VCaP (cell line): ENCODE measurements at regions not wholly inside any gene's neighbourhood (a gene's known extent, or its start where the extent isn't known, plus 50 kb on each side); places are given as distances from the start of the nearest gene placed in this dataset.
"Not testable (repeated sequence)": the region's sequence is repeated elsewhere in the genome, so short reads cannot be mapped to it uniquely, and the experiment has no call there.

Experiments
- H3K27ac ChIP-seq: fragments of 450-650 bp; 2 replicates; pipeline ENCODE4 v1.5.1; 2017

- H3K27ac ChIP-seq = not testable (repeated sequence)
Observed at GRCh38 chr1:206256935-206257334, 53.6 kb downstream of the SRGAP2 start.

GRCh38 chr1:206261473-206261872, 58.1 kb downstream of the SRGAP2 start:
- H3K27ac ChIP-seq = not testable (repeated sequence)

GRCh38 chr1:206262424-206262823, 59.1 kb downstream of the SRGAP2 start:
- H3K27ac ChIP-seq = not testable (repeated sequence)

- not testable (repeated sequence) for H3K27ac ChIP-seq
Observed at GRCh38 chr1:206264916-206265315, 61.6 kb downstream of the SRGAP2 start.

- not testable (repeated sequence) for H3K27ac ChIP-seq
Observed at GRCh38 chr1:206271153-206271552, 67.8 kb downstream of the SRGAP2 start.

- not testable (repeated sequence) for H3K27ac ChIP-seq
Observed at GRCh38 chr1:206273104-206273503, 69.8 kb downstream of the SRGAP2 start.

GRCh38 chr1:206276143-206276542, 72.8 kb downstream of the SRGAP2 start:
- H3K27ac ChIP-seq = not testable (repeated sequence)

- H3K27ac ChIP-seq = not testable (repeated sequence)
Observed at GRCh38 chr1:206278683-206279082, 75.3 kb downstream of the SRGAP2 start.

GRCh38 chr1:206280683-206281082, 77.3 kb downstream of the SRGAP2 start:
- not testable (repeated sequence) for H3K27ac ChIP-seq

- not testable (repeated sequence) for H3K27ac ChIP-seq
Observed at GRCh38 chr1:206281912-206282654, 78.7 kb downstream of the SRGAP2 start.

GRCh38 chr1:206285024-206285960, 82.0 kb downstream of the SRGAP2 start:
- H3K27ac ChIP-seq = not testable (repeated sequence)

GRCh38 chr1:206287759-206288158, 84.4 kb downstream of the SRGAP2 start:
- not testable (repeated sequence) for H3K27ac ChIP-seq

- H3K27ac ChIP-seq = not testable (repeated sequence)
Observed at GRCh38 chr1:206288453-206288852, 85.1 kb downstream of the SRGAP2 start.

GRCh38 chr1:206297145-206298031, 94.0 kb downstream of the SRGAP2 start:
- not testable (repeated sequence) for H3K27ac ChIP-seq

- not testable (repeated sequence) for H3K27ac ChIP-seq
Observed at GRCh38 chr1:206298032-206298392, 94.7 kb downstream of the SRGAP2 start.

GRCh38 chr1:206299181-206299791, 95.9 kb downstream of the SRGAP2 start:
- H3K27ac ChIP-seq = not testable (repeated sequence)

- not testable (repeated sequence) for H3K27ac ChIP-seq
Observed at GRCh38 chr1:206299942-206300341, 96.6 kb downstream of the SRGAP2 start.

- not testable (repeated sequence) for H3K27ac ChIP-seq
Observed at GRCh38 chr1:206302056-206302455, 98.7 kb downstream of the SRGAP2 start.

- not testable (repeated sequence) for H3K27ac ChIP-seq
Observed at GRCh38 chr1:206307442-206307841, 104.1 kb downstream of the SRGAP2 start.

- not testable (repeated sequence) for H3K27ac ChIP-seq
Observed at GRCh38 chr1:206310948-206311347, 107.6 kb downstream of the SRGAP2 start.

GRCh38 chr1:206311611-206312273, 108.4 kb downstream of the SRGAP2 start:
- not testable (repeated sequence) for H3K27ac ChIP-seq
